GM11168 (cell line): ENCODE measurements at regions not wholly inside any gene's neighbourhood (a gene's known extent, or its start where the extent isn't known, plus 50 kb on each side); places are given as distances from the start of the nearest gene placed in this dataset.

Experiments used
- in situ Hi-C: fragments of 300-500 bp; cut with MboI; formaldehyde crosslinking; loops from one replicate; pipeline ENCODE4 v1.12.0; 2022; ENCODE audit warnings: low sequenced_read_pairs; ENCODE audit not compliant: unreplicated experiment

DNA sequence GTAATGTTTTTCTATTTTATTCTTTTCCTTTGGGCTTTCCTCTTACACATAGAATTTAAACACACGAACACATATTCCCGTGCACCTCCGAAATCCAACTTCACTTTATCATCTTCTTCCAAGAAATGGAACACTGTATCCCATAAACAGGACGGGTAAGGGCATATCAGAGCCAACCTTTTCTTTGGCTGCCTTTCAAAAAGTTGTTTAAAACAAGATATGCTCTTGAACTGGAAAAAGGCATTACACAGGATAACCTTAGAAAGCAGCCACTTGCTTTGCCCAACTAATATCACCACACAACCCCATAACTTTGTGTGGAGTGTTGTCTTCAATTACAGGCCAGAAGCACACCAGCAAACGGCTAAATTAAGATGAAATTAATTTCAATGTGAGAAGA, 65.3 kb upstream of the CDKN3 start:
- in situ Hi-C loops: loop anchor here (10.0 to 25.0 kb wide), 2 partner anchors 797 to 894 kb away; no protein-coding TSS in a partner anchor

DNA sequence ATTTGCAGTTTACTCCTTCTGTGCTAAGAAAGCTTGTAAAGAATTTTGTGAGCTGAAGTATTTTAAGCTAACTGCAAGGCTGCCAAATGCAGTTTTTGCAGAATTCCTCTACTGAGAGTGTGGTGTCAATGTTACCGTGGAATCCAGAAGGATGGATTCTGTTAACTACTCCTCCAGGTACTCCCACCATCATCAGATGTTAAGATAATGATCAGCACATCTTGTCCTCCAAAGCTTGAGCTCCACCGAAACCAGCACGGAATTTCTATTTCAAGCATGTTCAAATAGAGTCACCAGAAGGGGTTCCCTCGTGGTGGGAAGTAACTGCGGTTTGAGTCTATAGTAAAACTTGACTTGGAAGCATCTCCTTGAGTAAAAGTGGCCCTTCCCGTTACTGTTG, 64.3 kb upstream of the CDKN3 start:
- in situ Hi-C loops: loop anchor here (10.0 to 25.0 kb wide), 2 partner anchors 798 to 895 kb away; no protein-coding TSS in a partner anchor

DNA sequence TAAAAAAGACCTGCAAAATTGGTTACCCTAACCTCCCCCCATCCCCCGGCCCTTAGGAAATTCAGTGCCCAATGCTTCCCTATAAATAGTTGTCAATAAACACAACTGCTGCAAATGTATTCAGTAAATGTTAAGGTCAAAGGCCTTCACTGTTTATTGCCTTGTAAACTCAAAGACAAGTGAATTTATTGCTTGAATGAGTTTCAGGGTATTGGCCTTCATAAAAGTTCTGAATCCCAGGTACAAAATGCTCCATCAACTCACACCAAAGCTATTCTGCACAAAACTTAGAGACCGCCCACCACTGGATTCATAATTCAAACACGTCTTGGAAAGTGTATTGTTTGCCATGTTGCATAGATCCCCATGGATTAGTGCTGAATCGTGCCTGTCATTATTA, 63.3 kb upstream of the CDKN3 start:
- in situ Hi-C loops: loop anchor here (10.0 to 25.0 kb wide), 2 partner anchors 799 to 896 kb away; no protein-coding TSS in a partner anchor

DNA sequence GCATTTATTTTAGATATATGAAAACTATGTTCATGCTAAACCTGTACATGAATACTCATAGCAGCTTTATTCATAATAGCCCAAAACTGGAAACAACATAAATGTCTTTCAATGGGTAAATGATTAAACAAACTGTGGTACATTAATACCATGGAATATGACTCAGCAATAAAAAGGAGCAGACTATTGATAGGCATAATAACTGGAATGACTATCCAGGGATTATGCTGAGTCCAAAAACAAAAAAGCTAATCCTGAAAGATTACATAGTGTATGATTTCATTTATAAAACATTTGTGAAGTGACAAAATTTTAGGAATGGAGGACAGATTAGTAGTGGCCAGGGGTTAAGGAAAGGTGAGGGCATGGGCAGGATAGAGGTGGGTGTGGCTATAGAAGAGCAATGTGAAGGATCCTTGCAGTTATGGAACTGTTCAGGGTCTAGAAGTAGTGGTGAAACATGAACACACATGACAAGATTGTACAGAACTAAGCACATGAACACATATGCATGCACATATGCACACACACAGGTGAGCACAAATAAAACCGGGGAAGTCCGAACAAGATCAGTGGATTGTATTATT, 61.1 kb upstream of the CDKN3 start:
- in situ Hi-C loops: loop anchor here (10.0 to 25.0 kb wide), 2 partner anchors 801 to 898 kb away; no protein-coding TSS in a partner anchor

DNA sequence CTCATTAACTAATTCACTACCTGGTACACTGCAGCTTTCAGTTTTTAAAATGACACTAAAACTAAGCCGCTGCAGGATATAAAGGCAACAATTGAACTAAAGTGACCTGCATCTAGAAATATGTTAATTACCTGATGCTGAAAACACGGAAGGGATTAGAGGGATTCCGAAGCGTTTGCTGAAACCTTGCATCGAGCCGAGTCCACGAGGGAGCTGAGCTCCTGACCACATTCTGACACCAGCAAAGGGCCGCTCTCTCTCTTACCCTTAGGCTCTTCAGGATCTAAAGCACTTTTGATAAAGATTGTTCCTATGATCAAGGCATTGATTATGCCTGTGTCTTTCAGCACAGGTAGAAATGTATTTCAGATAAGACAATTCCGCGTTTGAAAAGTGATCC, 59.5 kb upstream of the CDKN3 start:
- in situ Hi-C loops: loop anchor here (10.0 to 25.0 kb wide), 2 partner anchors 803 to 900 kb away; no protein-coding TSS in a partner anchor

DNA sequence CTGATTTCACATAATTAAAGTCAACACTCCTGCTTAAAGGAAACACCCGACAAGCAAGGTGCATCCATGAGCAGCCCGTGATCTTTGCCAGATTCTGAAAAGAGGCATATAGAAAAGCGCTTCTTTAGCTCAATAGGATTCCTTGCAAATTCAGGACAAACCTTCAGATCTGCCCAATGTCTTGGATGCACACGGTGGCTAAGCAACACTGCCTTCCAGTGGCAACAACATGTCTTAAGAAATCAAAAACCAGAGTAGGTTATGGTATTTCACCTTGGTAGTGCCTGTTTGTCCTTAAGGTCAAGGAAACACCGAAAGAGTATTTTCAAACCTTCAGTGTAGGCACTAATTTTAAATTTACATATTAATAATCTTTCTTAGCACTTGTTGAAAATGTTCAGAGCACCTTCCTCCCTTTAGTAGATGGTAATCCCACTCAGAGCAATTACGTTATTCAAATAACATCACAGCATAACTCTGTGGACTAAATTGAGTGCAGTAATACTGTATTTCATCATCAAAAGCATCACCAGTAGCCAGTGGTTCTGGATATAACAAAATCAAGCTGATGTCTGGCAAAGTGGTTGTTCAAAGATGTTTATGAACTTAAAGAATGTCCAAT, 58.0 kb upstream of the CDKN3 start:
- in situ Hi-C loops: loop anchor here (10.0 to 25.0 kb wide), 2 partner anchors 804 to 902 kb away; no protein-coding TSS in a partner anchor

DNA sequence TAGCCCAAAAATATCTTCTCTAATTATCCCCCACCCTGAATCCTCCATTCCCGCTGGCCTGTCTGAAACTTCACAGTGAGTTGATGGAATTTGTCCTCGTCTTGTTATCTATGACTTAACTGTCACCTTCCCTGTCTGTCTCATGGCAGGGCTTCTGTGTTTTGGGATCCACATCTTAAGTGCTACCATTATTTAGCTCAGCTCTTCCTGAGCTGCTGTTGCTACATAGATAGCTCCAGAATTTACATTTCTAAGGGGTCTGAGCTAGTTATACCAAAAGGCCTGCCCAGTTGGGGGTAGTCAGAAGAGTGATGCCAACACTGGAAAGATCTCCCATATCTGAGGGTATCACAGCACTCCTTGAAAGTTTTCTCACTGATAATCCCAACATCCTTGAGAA, 57.0 kb upstream of the CDKN3 start:
- in situ Hi-C loops: loop anchor here (10.0 to 25.0 kb wide), 2 partner anchors 805 to 902 kb away; no protein-coding TSS in a partner anchor

DNA sequence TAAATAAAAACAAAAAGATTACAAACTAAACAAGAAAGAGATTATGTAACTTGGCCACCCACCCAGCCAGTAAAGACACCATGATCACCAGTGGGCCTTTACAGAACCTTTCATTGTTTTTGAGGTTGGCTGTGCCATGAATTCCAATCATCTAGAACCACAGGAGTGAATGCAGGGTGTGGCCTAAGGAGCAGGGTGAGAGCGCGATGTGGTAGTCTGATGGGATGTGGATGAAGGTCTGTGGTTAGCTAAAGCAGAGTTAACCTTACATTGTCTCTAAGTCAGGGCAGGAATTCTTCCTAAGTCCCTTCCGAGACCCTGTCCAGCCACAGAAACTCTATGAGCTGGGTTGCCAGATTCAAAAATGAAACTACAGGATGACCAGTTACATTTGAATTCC, 54.0 kb upstream of the CDKN3 start:
- in situ Hi-C loops: loop anchor here (25.0 kb wide), 1 partner anchor 906 kb away; no protein-coding TSS in a partner anchor

DNA sequence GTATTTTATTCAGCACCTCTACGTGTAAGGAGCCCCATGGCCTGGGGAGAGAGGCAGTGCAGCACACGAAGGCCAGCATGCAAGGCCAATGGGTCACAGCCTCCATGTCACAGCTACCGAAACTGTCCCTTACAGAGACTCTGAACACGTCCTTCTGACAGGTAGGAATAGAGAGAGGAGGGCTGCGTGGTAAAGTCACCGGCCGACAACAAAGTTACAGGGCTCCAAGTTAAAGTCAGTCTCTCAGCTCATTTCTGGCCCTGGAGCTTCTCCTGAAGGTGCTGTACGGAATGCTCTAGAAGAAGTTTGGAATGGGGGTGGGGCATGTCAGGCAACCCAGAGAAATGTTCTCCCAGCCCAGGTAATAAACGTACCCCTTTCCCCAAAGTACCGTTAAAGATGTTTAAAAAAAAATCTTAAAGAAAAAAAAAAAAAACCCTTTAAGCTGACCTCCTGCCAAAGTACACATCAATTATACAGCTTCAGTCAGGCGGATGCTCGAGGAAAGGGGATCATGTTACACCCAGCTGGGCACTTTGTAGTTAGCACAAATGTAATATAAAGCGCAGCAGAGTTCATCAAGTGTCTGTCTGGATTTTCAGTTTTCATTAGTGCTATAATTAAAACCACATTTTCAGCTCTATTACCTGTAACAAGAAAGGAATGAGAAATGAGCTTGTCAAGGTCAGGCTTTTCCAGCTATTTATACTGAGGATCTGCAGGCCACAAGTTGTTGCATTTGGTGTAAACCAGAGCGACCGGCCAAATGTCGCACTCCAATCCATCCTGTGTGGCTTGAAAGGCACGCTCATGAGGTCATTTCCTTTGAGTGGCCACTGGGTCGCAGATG, 53.3 kb upstream of the CDKN3 start:
- in situ Hi-C loops: loop anchor here (25.0 kb wide), 1 partner anchor 906 kb away; no protein-coding TSS in a partner anchor

DNA sequence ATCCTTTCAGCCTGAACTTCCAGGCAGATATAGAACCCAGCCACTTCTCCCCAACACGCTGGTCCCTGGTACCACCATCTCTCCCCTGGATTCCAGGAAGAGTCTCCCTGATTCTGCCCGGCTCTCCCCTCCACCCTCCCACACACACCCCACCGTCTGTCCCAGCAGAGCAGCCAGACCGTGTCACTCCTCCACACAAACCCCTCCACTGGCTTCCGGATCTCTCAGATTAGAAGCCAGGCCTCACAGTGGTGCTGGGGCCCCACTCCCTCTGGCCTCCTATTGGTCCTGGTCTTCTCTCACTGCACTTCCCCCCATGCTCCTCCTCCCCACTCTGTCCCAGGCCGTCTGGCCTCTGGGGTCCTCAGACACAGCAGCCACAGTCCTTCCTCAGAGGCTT, 52.4 kb upstream of the CDKN3 start:
- in situ Hi-C loops: loop anchor here (25.0 kb wide), 1 partner anchor 907 kb away; no protein-coding TSS in a partner anchor

DNA sequence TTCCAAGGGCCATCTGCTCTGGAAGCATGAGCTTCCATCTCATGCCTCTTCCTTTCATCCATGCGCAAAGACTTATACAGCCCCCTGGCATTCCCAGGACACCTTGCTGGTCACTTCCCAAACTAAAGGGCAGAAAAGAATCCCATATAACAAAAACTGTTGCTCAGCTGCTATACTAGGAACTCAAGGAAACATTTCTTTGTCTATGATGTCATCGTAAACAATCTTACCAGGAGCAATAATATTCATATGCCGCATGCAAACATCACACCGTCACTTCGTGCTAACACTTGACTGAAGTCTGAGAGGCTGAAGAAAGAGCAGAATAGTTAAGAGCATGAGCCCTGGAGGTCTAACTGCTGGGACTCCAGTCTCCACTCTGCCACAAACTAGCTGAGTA, 50.5 kb upstream of the CDKN3 start:
- in situ Hi-C loops: loop anchor here (25.0 kb wide), 1 partner anchor 909 kb away; no protein-coding TSS in a partner anchor
